HG03108 (cell line): ENCODE measurements at regions not wholly inside any gene's neighbourhood (a gene's known extent, or its start where the extent isn't known, plus 50 kb on each side); places are given as distances from the start of the nearest gene placed in this dataset.
"Not testable (repeated sequence)": the region's sequence is repeated elsewhere in the genome, so short reads cannot be mapped to it uniquely, and the experiment has no call there.

ENCODE experiments used
- ATAC-seq: cut with Tn5 transposase; IDR thresholded peaks from one replicate; pipeline ENCODE4 v1.9.1; 2021; ENCODE audit warnings: moderate library complexity; ENCODE audit not compliant: unreplicated experiment

- ATAC-seq, result no peak
Observed at GRCh38 chr5:5777013-5777412, 354.5 kb downstream of the ICE1 start.

- ATAC-seq, result no peak
Observed at GRCh38 chr5:5772202-5772601, 349.7 kb downstream of the ICE1 start.

GRCh38 chr5:5770825-5771224, 348.3 kb downstream of the ICE1 start:
- no peak for ATAC-seq

GRCh38 chr5:5767286-5767928, 344.9 kb downstream of the ICE1 start:
- ATAC-seq, result no peak

GRCh38 chr5:5765066-5765850, 342.8 kb downstream of the ICE1 start:
- no peak for ATAC-seq

- ATAC-seq, result no peak
Observed at GRCh38 chr5:5764246-5764645, 341.8 kb downstream of the ICE1 start.

GRCh38 chr5:5756762-5757161, 334.3 kb downstream of the ICE1 start:
- ATAC-seq, result no peak

DNA sequence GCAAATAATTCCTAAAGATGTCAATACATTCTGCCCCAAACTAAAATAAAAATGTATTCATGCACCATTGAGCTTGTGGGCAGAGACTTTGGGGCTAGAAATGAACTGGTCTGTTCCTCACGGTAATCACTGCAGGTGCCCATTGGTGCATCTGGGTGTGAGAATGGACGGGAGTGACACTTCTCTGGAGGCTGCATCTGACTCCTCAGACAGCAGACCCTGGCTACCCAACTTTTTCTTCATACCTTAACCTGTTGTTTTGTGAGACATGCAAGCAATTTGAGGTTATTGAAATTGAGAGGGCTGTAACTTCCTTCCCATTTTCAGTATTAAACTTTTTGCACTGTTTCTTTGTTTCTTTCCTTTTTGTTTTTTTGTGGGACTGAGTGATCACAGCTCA, 333.4 kb downstream of the ICE1 start:
- peak; percentile 43 for ATAC-seq

- ATAC-seq, result peak; percentile 52
Observed at GRCh38 chr5:5752844-5753243, 330.4 kb downstream of the ICE1 start.

DNA sequence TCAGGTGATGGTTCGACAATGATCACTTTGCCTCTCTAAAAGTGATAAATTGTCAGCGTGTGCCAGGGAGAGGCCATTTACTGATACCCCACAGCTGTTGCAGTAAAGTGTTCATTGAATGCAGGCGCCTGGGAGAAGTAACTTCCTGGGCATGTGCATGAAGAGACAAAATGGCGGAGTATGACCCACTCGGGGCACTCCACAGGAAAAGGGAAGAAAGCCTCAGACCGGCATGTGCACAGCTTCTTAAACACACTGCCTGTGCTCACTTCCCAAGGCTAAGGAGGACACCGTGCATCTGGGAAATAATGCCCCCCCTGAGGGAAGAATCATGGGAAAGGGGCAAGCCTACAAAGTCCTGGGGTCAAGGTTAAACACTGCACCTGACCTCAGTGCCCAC, 329.5 kb downstream of the ICE1 start:
- ATAC-seq, result peak; percentile 21

- ATAC-seq, result peak; percentile 39
Observed at GRCh38 chr5:5751498-5751897, 329.0 kb downstream of the ICE1 start.

- no peak for ATAC-seq
Observed at GRCh38 chr5:5741418-5741817, 318.9 kb downstream of the ICE1 start.

DNA sequence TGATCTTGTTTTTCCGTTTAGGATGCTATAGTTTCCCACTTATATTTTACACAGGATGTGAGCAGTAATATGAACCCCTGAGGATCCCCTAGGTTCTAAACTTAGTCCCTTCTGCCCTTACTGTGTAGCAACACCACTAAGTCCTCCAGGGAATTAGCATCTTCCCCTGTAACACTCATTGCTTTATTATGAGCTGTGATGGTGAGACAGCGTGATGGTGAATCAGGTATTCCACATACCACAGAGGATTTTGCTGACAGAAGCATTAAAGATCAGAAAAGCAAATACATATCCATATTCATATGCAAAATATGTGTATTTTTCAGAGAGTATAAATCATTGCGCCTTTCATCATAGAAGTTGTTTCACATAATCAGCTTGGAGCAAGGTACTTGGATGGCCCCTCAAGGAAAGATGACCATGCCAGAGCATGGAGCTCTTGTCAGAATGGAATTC, 317.0 kb downstream of the ICE1 start:
- peak; percentile 28 for ATAC-seq

DNA sequence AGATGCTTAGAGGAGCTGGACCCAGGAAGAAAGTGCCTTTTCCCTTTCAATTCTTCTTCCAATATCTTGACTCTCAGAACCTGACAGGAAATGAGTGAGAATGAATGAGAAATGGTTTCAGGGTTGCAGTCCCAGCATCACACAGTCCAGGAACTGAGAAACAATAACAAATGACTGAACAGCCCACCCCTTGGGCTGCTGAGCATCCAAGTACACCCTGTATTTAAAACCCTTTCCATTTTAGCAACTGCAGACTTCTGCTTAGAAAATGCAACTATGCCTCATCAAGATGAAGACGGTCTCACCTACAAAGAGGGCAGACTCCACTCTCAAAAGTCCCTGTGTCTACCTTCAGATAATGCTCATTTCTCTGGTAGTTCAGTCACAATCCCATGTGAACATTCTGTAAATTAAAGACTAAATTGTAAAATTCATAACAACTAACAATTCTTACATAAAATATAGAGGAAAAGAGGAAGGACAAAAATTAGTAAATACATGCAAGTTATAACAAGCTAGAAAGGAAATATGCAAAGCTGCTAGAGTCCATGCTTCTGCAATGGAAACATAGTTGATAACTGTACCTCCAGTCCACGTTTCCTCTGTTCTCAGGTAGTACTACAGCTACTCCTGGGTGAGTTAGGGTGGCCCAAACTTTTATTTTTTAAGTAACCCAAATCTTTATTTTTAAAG, 316.5 kb downstream of the ICE1 start:
- peak; percentile 72 for ATAC-seq

- no peak for ATAC-seq
Observed at GRCh38 chr5:5736007-5736406, 313.5 kb downstream of the ICE1 start.

GRCh38 chr5:5733058-5733457, 310.6 kb downstream of the ICE1 start:
- not testable (repeated sequence) for ATAC-seq

- no peak for ATAC-seq
Observed at GRCh38 chr5:5726401-5726800, 303.9 kb downstream of the ICE1 start.

DNA sequence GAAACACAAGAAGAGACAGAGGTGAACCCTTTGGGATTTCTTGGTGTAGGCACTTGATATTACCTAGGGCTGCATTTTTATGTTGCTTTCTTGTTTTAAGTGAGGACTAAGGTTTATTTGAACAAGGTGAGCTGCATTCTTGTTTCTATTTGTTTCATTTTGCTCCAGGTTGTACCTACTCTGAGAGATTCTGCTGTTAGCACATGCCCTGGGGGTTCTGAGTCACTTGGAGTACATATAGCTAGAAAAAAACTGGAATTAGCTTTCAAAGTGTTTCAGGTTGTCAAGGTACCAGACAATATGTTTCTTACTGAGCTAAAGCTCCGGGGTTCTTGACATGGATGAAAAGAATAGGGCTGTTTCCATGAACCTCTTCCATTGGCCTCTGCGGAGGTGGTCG, 299.4 kb downstream of the ICE1 start:
- ATAC-seq, result no peak

- ATAC-seq, result no peak
Observed at GRCh38 chr5:5719292-5719691, 296.8 kb downstream of the ICE1 start.

DNA sequence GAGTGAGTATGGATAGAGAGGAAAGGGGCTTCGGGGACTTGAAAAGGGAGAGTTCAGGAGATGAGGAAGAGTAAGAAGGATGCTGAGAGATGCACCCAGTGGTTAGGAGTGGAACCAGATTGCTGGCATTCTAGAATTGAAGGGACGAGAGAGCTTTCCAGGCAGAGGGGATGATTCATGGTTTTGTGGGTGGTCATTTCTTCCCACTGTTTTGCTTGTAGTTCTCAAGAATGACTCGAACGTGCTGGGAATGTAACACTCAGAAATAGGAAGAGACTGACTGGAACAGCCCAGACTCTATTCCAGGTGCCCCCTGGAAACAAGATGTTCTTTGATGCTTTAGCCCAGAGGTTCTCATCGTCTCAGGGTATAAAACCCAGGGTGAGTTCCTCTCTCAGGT, 294.2 kb downstream of the ICE1 start:
- no peak for ATAC-seq

- no peak for ATAC-seq
Observed at GRCh38 chr5:5711592-5711991, 289.1 kb downstream of the ICE1 start.

DNA sequence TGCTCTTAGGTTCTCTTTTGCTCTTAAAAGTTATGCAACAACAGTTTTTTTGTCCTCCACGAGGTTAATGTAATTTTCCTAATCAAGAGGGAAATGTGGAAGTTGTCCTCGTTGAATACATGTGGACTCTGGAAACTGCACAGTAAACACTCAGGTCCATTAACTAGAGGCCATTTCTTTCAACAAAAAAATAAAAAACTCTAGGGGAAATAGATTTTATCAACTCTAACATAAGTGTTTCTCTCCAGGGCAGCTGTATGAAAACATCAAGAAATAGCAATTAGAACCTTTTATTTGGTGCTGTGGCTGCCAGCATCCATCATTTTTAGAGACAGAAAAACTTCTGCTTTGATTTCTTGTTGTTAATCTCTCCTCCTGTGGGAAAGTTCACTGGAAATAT, 288.6 kb downstream of the ICE1 start:
- ATAC-seq, result no peak
